ENCODE measurements at regions not wholly inside any gene's neighbourhood (a gene's known extent, or its start where the extent isn't known, plus 50 kb on each side); places are given as distances from the start of the nearest gene placed in this dataset.

DNA sequence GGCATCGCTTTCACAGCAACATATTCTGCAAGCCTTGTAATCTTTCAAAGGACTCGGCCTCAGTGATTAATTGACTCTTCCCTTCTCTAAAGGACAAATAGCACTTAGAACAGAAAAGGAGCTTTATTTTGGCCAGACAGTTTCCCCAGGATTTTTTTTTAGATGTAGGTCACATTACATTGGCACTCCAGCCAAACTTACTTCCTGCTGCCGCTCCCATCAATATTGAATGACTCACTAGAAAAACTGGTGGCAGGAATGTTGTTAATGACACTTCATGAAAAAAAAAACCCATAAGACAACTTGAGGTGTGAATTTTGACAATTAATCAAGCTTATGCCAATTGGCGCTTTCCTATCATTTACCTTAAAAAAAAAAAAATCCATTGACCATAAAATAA lies 432.6 kb downstream of the TOX3 start:
- TF ChIP-seq, protein P1, sequence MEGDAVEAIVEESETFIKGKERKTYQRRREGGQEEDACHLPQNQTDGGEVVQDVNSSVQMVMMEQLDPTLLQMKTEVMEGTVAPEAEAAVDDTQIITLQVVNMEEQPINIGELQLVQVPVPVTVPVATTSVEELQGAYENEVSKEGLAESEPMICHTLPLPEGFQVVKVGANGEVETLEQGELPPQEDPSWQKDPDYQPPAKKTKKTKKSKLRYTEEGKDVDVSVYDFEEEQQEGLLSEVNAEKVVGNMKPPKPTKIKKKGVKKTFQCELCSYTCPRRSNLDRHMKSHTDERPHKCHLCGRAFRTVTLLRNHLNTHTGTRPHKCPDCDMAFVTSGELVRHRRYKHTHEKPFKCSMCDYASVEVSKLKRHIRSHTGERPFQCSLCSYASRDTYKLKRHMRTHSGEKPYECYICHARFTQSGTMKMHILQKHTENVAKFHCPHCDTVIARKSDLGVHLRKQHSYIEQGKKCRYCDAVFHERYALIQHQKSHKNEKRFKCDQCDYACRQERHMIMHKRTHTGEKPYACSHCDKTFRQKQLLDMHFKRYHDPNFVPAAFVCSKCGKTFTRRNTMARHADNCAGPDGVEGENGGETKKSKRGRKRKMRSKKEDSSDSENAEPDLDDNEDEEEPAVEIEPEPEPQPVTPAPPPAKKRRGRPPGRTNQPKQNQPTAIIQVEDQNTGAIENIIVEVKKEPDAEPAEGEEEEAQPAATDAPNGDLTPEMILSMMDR (IDR thresholded peaks at IDR 0.05), result no peak
- no peak for TF ChIP-seq POLR2A (IDR thresholded peaks at IDR 0.05; ENCODE audit: low read depth)
- no peak for TF ChIP-seq POLR2AphosphoS5 (IDR thresholded peaks at IDR 0.05)
